ENCODE measurements at regions not wholly inside any gene's neighbourhood (a gene's known extent, or its start where the extent isn't known, plus 50 kb on each side); places are given as distances from the start of the nearest gene placed in this dataset.

DNA sequence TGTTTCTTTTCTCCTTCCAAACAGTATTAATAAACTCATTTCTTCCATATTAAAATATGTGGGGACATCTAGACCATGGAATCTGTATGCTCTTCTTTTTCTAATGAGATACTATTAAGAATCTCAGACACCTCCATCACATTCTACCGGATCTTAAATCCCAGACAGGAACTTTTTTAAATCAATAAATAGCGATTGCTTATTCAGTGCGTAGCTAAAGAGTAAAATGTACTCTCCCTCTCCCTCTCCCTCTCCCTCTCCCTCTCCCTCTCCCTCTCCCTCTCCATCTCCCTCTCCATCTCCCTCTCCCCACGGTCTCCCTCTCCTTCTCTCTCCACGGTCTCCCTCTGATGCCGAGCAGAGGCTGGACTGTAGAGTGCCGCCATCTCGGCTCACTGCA is 297.0 kb downstream of the HNRNPD start:
- DNase-seq, result no peak

DNA sequence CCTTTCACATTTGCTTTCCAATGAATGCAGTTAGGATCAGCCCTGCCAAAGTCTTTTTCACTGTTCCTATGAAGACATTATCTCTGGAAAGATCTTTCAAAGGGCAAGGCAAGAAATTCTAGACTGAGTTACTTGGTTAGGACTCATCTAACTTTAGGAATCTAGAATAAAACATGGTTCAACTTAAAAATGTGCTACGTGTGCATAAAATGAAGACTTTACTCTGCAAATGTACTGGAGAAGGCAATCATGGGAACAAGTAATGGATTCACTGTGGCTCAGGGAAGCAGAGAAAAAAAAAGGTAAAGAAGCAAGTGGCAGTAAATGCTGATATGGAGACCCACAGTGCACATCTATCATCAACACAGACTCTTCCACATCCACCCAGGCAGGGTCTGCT is 297.4 kb downstream of the HNRNPD start:
- DNase-seq, result no peak

GRCh38 chr4:82071951-82072350 is 301.8 kb downstream of the HNRNPD start:
- DNase-seq, result no peak

DNA sequence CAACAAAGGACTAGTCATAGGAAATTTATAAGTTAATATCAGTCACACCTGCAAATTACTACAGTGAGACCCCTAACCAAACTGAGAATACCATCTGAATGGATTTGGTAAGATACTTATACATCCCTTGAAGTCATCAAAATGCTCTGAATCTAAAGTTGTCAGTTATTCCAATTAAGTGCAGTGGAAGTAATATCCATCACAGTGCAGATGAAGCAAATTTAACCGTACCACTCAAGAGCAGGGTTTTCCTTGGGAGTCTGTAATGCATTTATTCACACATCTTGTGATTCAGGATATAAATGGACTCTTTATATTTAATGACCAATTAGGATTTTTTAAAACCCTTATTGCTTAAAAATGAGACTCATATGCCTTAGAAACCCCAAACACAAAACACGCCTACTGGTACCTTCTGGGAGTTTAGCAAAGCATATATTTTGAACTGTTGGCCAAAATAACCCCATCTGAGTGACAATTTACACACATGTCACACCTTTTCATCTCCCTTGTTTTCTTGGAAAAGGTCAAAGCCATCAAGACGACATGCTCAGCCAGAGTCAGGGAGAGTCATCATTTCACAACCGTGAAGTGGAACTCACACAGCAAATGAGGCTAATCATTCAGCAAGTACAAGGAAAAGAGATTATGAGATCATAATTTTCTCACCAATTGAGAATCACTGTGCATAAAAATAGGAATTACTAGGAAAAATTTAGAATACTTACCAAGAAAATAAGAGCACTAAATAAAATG is 303.7 kb downstream of the HNRNPD start:
- DNase-seq, result no peak

GRCh38 chr4:82063017-82063416 is 310.8 kb downstream of the HNRNPD start:
- DNase-seq, result no peak

GRCh38 chr4:82057990-82058544 is 315.7 kb downstream of the HNRNPD start:
- DNase-seq, result no peak

GRCh38 chr4:82055156-82055555 is 318.6 kb downstream of the HNRNPD start:
- no peak for DNase-seq

DNA sequence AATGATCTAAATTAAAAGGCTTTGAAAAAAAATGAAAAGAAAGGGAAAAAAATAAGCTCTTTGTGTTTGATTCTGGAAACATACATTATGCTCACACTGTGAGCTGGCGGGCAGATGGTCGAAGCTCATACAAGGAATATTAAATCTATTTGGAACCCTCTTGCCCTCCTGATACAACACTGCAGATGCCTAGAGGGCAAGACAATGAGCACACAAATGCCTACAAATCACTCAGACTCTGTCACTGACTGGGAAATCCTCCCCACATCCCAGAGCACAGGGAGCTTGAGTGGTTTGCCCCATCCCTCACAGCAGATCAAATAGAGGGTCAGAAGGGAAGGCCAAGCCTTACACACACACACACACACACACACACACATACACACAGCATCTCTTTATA is 320.4 kb downstream of the HNRNPD start:
- no peak for DNase-seq

GRCh38 chr4:82050796-82051195 is 323.0 kb downstream of the HNRNPD start:
- no peak for DNase-seq

DNA sequence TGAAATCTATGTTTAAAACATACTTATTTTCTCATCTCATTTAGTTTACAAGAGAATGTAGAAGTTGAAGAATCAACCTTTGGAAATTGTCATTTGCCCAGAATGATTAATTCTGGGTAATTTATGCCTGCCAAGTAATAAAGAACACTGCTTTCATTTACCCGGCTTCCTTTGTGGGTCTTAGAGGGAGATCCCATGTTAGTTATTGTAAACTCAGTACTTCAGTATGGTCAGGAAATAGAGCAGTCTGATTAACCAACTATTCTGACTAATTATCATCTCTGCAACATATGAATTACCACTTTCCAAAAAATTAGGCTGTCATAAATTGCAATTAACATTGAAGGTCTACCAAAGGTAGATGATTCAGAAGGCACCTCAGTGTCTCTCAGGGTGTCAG is 324.5 kb downstream of the HNRNPD start:
- no peak for DNase-seq

GRCh38 chr4:82047731-82048130 is 326.1 kb downstream of the HNRNPD start:
- DNase-seq, result no peak

DNA sequence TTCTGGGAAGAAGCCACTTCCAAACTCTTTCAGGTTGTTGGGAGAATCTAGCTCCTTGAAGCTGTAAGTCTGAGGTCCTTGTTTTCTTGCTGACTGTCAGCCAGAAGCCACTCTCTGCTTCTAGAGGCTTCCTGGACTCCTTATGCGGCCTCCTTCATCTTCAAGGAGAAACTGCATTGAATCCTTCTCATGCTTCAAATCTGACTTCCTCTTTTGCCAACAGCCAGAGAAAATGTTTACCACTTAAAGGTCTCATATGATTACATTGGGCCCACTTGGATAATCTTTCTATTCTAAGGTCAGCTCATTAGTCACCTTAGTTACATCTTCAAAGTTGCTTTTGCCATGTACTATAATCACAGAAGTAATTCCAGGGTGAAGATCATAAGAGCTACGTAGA is 327.0 kb downstream of the HNRNPD start:
- no peak for DNase-seq

DNA sequence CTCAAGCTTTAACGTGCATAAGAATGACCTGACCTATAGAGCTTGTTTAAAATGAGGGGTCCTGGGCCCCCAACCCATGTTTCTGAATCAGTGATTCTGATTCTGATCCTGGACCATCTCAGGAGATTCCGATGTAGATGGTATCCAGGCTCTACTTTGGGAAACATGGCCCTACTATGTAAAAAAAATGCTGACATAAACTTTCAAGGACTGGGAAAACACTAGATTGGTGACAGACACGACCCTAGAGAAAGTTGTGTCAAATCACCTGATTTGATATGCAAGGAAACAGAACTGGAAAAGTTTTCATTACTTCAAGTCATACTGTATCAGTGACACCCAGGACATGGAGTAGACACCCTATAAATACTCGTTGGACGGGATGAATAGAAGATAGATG is 328.5 kb downstream of the HNRNPD start:
- no peak for DNase-seq

- DNase-seq, result peak; percentile 40
Measured at GRCh38 chr4:82044141-82044993, 329.4 kb downstream of the HNRNPD start.

DNA sequence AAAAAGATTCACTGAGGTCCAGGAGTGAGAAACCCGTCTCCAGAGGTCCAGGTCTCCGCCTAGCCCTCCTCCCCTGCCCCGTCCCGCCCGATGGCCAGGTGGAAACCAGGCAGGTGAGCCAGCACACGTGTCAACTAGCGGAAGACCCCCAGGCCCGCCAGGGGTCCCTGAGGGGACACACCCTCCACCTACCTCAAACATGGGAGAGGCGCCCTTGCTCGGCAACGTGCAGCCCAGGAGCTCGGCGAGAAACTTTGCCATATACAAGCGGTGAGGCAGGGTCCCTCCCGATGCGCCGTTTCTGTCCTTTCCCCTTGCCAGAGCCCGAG is 330.0 kb downstream of the HNRNPD start:
- DNase-seq, result no peak

GRCh38 chr4:82043081-82043808 is 330.5 kb downstream of the HNRNPD start:
- no peak for DNase-seq

- no peak for DNase-seq
Measured at GRCh38 chr4:82042042-82042441, 331.7 kb downstream of the HNRNPD start.

DNA sequence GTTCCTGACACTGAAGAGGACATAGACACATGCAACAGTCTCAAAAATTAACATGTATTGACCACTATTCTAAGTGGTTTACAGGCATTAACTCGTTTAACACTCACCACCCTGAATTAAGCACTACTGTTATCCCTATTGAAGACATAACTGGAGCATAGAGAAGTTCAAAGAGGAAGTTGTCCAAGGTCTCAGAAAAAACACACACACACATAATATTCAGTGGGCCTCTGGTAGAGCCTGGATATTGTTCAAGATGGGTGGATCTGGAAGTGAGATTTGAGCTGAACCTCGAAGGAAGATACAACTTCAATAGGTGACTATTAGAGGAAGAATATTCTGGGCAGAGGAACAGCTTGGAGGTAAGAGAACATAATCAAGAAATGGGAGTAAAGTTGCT is 334.9 kb downstream of the HNRNPD start:
- no peak for DNase-seq

- no peak for DNase-seq
Measured at GRCh38 chr4:82036181-82036580, 337.6 kb downstream of the HNRNPD start.

DNA sequence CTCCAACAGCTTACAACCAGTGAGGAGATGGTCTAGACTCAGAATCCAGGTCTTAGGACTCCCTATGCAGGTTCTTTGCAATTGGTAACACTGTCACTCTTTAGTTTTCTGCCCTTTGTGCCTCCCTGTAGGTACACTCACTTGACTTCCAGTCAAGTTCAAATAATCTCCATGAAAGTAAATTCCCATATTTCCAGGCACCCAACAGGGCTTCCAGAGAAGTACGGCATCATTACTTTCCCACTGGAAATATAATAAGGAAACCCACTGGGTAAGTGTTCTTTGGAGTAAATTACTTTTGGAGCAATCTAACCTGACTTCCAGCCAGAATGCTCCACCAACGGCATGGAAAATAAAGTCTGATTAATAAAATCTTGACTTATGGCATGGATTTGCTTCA is 338.9 kb downstream of the HNRNPD start:
- DNase-seq, result no peak

DNA sequence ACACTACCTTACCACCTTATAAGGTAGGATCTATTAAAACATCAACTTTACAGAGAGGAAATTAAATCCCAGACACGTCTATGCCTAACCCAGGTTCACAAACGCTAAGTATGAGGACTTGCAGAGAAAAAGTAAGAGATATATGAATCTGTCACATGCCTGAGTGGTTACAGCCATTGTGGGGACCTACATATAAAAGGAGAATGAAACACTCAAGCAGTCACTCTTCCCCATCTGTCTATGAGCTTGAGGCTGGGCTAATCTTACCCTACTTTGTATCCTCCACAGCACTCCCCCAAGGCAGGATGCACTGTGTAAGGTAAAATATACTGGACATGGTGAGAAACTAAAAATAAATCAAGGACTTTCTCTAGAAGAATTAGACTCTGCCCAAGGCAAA is 339.9 kb downstream of the HNRNPD start:
- DNase-seq, result no peak

- DNase-seq, result no peak
Measured at GRCh38 chr4:82031376-82031927, 342.3 kb downstream of the HNRNPD start.

GRCh38 chr4:82017680-82018079 is 356.1 kb downstream of the HNRNPD start:
- peak; percentile 29 for DNase-seq

Data from fibroblast of skin of scalp (primary cell).